ENCODE measurements at regions not wholly inside any gene's neighbourhood (a gene's known extent, or its start where the extent isn't known, plus 50 kb on each side); places are given as distances from the start of the nearest gene placed in this dataset.

DNA sequence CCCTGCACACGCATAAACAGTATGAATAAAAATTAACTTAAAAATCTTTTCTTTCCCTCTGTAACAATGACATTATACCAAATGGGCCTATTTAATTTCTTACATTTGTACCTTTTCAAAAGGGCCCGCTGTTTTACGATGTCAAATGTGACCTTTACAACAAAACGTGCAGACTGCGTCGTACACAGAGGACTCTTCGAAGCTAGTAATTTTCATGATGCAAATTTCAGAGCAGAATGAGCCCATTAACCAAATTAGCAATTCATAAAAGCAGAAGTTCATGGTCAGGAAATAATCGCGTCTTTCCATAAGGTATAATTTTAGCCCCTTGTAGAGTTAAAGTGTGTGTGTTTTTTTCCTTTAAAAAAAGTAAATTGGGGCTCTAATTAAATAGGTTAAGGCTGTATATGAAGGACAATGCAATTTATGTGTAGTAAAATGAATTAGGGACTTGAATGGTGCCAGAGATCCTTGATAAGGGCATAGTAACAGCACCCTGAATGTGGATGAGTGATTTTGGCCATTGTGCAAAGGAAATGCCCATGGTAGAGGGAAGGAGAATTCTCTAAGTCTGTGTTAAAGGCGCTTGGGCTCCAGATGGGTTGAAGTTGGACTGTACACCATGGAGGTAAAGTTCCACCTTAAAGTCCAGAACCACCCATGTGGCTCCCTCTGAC is 546.4 kb upstream of the EEF2KMT start:
- TF ChIP-seq, protein P1, sequence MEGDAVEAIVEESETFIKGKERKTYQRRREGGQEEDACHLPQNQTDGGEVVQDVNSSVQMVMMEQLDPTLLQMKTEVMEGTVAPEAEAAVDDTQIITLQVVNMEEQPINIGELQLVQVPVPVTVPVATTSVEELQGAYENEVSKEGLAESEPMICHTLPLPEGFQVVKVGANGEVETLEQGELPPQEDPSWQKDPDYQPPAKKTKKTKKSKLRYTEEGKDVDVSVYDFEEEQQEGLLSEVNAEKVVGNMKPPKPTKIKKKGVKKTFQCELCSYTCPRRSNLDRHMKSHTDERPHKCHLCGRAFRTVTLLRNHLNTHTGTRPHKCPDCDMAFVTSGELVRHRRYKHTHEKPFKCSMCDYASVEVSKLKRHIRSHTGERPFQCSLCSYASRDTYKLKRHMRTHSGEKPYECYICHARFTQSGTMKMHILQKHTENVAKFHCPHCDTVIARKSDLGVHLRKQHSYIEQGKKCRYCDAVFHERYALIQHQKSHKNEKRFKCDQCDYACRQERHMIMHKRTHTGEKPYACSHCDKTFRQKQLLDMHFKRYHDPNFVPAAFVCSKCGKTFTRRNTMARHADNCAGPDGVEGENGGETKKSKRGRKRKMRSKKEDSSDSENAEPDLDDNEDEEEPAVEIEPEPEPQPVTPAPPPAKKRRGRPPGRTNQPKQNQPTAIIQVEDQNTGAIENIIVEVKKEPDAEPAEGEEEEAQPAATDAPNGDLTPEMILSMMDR (conservative IDR thresholded peaks at IDR 0.05 in 1 of 2, IDR thresholded peaks at IDR 0.05 in 1 of 2; ENCODE audit: low read depth in 1 of 2, low read length in 2 of 2) = no peak
- no peak for TF ChIP-seq EZH2 (IDR thresholded peaks at IDR 0.05; ENCODE audit: low read length, missing control alignments)

All from fibroblast of lung (primary cell).